GM18868 (cell line): ENCODE measurements at regions not wholly inside any gene's neighbourhood (a gene's known extent, or its start where the extent isn't known, plus 50 kb on each side); places are given as distances from the start of the nearest gene placed in this dataset.
"Not testable (repeated sequence)": the region's sequence is repeated elsewhere in the genome, so short reads cannot be mapped to it uniquely, and the experiment has no call there.

Experiments used
- ATAC-seq: cut with Tn5 transposase; IDR thresholded peaks from one replicate; pipeline ENCODE4 v1.9.1; 2021; ENCODE audit warnings: mild to moderate bottlenecking, moderate library complexity; ENCODE audit not compliant: unreplicated experiment

- ATAC-seq = no peak
These were observed 225.0 kb upstream of the DDHD1 start for GRCh38 chr14:53378142-53378541.

- ATAC-seq = no peak
These were observed 222.9 kb upstream of the DDHD1 start for GRCh38 chr14:53376064-53376463.

- no peak for ATAC-seq
These were observed 222.5 kb upstream of the DDHD1 start for GRCh38 chr14:53375599-53375998.

GRCh38 chr14:53368711-53369201 lies 215.6 kb upstream of the DDHD1 start:
- no peak for ATAC-seq

GRCh38 chr14:53368066-53368465 lies 214.9 kb upstream of the DDHD1 start:
- no peak for ATAC-seq

- ATAC-seq = no peak
These were observed 214.5 kb upstream of the DDHD1 start for GRCh38 chr14:53367644-53368026.

- ATAC-seq = no peak
These were observed 212.5 kb upstream of the DDHD1 start for GRCh38 chr14:53365486-53366130.

GRCh38 chr14:53362916-53363315 lies 209.8 kb upstream of the DDHD1 start:
- not testable (repeated sequence) for ATAC-seq

GRCh38 chr14:53360829-53361228 lies 207.7 kb upstream of the DDHD1 start:
- no peak for ATAC-seq

- no peak for ATAC-seq
These were observed 205.0 kb upstream of the DDHD1 start for GRCh38 chr14:53358166-53358565.

GRCh38 chr14:53356361-53357150 lies 203.4 kb upstream of the DDHD1 start:
- ATAC-seq = no peak

GRCh38 chr14:53355581-53356112 lies 202.5 kb upstream of the DDHD1 start:
- ATAC-seq = no peak

- no peak for ATAC-seq
These were observed 201.2 kb upstream of the DDHD1 start for GRCh38 chr14:53354336-53354735.

GRCh38 chr14:53350866-53351265 lies 197.7 kb upstream of the DDHD1 start:
- ATAC-seq = no peak

- ATAC-seq = no peak
These were observed 197.3 kb upstream of the DDHD1 start for GRCh38 chr14:53350429-53350828.

- no peak for ATAC-seq
These were observed 193.9 kb upstream of the DDHD1 start for GRCh38 chr14:53346988-53347387.

- no peak for ATAC-seq
These were observed 188.2 kb upstream of the DDHD1 start for GRCh38 chr14:53341324-53341723.

GRCh38 chr14:53338192-53338591 lies 185.1 kb upstream of the DDHD1 start:
- no peak for ATAC-seq

GRCh38 chr14:53336729-53337128 lies 183.6 kb upstream of the DDHD1 start:
- no peak for ATAC-seq

- ATAC-seq = no peak
These were observed 180.7 kb upstream of the DDHD1 start for GRCh38 chr14:53333809-53334208.

- ATAC-seq = no peak
These were observed 178.8 kb upstream of the DDHD1 start for GRCh38 chr14:53331921-53332320.

- ATAC-seq = no peak
These were observed 178.1 kb upstream of the DDHD1 start for GRCh38 chr14:53331247-53331646.
